GM20000 (cell line): ENCODE measurements at regions not wholly inside any gene's neighbourhood (a gene's known extent, or its start where the extent isn't known, plus 50 kb on each side); places are given as distances from the start of the nearest gene placed in this dataset.

Experiments used
- DNase-seq: peaks from one replicate; pipeline ENCODE4 v3.0.0; 2012; ENCODE audit warnings: low spot score
- TF ChIP-seq, protein P1 (sequence below): IDR thresholded peaks from 2 replicates; pipeline ENCODE4 v1.5.1; 2012; ENCODE audit warnings: mild to moderate bottlenecking, control low read depth; ENCODE audit errors: extremely low read depth, missing control alignments

DNA sequence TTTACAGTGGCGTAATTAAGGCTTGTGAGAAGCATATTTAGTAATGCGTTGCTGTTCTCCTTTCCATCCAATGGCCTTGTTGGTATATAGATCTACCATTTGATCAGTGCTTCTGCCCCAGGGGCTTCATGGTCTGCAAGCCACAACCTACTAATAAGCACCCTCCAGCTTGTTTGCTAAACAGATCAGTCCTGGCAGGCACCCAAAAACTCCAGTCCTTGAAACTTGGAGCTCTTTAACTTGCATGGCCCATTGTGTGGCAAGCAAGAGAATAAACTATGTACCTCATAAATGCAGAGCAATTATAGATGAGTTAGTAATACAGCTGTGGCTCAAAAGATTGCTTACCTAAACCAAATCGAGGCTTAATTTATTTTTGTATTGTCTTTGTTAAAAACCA lies 158.5 kb downstream of the FTCDNL1 start:
- TF ChIP-seq, protein P1, sequence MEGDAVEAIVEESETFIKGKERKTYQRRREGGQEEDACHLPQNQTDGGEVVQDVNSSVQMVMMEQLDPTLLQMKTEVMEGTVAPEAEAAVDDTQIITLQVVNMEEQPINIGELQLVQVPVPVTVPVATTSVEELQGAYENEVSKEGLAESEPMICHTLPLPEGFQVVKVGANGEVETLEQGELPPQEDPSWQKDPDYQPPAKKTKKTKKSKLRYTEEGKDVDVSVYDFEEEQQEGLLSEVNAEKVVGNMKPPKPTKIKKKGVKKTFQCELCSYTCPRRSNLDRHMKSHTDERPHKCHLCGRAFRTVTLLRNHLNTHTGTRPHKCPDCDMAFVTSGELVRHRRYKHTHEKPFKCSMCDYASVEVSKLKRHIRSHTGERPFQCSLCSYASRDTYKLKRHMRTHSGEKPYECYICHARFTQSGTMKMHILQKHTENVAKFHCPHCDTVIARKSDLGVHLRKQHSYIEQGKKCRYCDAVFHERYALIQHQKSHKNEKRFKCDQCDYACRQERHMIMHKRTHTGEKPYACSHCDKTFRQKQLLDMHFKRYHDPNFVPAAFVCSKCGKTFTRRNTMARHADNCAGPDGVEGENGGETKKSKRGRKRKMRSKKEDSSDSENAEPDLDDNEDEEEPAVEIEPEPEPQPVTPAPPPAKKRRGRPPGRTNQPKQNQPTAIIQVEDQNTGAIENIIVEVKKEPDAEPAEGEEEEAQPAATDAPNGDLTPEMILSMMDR, result no peak
- no peak for DNase-seq

DNA sequence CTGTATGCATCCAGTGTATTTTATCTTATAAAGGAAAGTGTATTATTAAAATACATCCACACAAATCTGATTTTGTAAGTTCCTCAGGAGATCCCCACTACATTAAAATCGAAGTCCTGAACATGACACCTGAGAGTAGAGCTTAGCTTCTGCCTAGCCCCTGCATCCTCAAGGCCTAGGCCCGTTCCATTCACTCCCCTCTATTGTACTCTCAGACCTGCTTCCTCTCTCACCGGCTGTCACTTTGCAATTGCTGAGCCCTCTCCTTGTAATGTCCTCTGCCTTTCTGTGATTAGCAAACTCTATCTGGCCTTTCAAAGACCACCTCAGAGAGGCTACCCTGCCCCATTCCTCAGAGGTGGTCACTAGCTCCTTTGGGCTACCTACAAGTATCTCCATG lies 160.8 kb downstream of the FTCDNL1 start:
- DNase-seq, result no peak
- TF ChIP-seq, protein P1, result no peak

DNA sequence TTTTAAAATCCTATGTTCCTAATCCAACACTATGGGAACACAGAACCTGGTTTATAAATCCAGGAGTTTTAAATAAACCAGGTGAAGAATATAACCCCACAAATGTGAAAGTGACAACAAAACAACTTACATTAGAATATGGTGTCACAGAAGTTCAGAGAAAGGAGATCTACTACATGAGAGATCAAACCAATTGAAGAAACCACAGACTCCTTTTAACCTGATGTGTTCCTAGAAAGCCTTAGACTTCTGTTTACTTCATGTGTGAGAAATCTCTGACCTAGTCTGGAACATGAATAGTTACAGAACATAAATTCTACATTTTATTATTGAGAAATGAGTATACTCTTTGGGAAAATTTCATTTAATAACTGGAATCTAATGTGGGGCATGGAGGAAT lies 165.3 kb downstream of the FTCDNL1 start:
- DNase-seq, result no peak
- TF ChIP-seq, protein P1, result no peak

DNA sequence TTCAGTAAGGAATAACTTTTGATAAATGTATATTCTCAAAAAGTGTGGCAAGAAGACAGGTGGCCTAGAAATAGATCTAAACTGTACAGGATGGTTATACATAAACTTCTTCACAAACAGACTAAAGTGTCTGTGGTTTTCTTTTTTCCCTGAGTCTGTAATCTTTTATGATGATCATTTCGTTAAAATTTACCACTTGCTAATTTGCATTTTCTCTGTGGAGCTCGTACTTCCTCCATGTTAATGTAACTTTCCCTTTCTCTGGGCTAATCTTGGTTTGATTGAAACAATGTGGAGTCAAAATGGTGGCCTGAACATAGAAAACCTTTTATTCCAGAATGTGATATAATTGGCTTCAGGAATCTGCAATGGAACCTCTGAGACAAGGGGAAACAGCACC lies 166.2 kb downstream of the FTCDNL1 start:
- TF ChIP-seq, protein P1, result no peak
- no peak for DNase-seq

DNA sequence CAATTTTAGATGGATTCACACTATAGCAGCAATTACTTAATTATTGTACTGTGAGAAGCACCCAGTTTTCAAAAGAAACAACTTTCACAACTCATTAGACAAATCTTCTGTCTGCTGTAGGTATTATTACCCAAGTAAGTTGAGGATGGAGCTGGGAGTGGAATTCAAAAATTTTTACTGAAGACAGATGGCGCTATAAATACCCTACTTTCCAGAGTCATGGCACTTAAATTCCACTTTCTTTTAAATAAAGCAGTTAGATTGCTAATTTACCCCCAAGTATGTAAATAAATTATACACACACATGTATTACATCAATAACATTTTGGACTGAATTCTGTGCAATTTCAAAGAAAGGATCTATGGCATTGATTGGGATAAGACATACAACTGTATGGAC lies 166.8 kb downstream of the FTCDNL1 start:
- no peak for DNase-seq
- TF ChIP-seq, protein P1, result no peak

DNA sequence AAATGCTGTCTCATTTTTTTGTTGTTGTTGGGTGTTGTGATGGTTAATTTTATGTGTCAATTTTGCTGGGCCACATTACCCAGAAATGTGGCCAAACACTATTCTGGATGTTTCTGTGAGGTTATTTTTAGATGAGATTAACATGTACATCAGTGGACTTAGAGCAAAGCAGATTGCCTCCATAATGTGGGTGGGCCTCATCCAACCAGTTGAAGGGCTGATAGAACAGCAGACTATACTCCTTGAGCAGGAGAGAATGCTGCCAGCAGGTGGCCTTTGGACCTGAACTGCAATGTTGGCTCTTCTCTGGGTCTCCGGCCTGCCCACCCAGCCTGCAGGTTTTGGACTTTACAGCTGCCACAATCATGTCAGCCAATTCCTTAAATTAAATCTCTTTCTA lies 169.0 kb downstream of the FTCDNL1 start:
- DNase-seq, result no peak
- TF ChIP-seq, protein P1, result no peak

DNA sequence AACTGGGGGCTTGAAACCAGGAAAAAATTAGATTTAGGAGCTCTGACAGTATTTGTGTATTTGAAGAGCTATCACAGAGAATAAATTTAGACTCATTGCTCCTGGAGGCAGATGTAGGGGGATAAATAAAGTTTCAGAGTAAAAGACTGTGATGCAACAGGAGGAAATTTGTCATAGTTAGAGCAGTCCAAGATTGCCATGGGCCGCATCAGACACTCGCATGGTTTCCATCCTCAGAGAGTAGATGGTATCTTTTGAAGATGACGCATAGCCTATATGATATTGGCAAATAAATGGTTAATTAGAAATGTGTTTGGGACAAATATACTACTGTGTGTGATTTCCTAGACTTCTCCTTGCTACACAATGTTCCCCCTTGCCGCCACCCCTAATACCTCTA lies 170.5 kb downstream of the FTCDNL1 start:
- no peak for DNase-seq
- TF ChIP-seq, protein P1, result no peak
